SK-N-SH treated with all-trans-retinoic acid at 6 μM for 48 hours (cell line): ENCODE measurements at regions not wholly inside any gene's neighbourhood (a gene's known extent, or its start where the extent isn't known, plus 50 kb on each side); places are given as distances from the start of the nearest gene placed in this dataset.
A peak's percentile ranks its signal among the peaks of the same experiment; 100 is the strongest.

Experiments used
- ATAC-seq: fragments of 200-7000 bp; cut with Tn5 transposase; 3 replicates; pipeline ENCODE4 v1.9.1; 2020; ENCODE audit warnings: mild to moderate bottlenecking, moderate library complexity
- ARNTL ChIP-seq: fragments of 450-650 bp; formaldehyde crosslinking; IDR thresholded peaks from 2 replicates; pipeline ENCODE4 v1.5.0; 2020; ENCODE audit warnings: low read depth, mild to moderate bottlenecking, moderate library complexity, borderline replicate concordance
- BACH2 ChIP-seq: fragments of 250-450 bp; sonication (Bioruptor Pico); IDR thresholded peaks from 2 replicates; pipeline ENCODE4 v1.9.0; 2021; ENCODE audit warnings: mild to moderate bottlenecking, borderline replicate concordance
- CREB5 ChIP-seq: fragments of 250-450 bp; sonication (Bioruptor Pico); IDR thresholded peaks from 2 replicates; pipeline ENCODE4 v1.5.1; 2020; ENCODE audit warnings: low read depth, mild to moderate bottlenecking, moderate library complexity
- CSDC2 ChIP-seq: fragments of 250-450 bp; sonication (Bioruptor Pico); IDR thresholded peaks from 2 replicates; pipeline ENCODE4 v1.5.0; 2020; ENCODE audit warnings: mild to moderate bottlenecking, moderate library complexity
- CSRNP3 ChIP-seq: fragments of 250-450 bp; sonication (Bioruptor Pico); IDR thresholded peaks from 2 replicates; pipeline ENCODE4 v1.5.1; 2021; ENCODE audit warnings: mild to moderate bottlenecking, moderate library complexity
- ESRRG ChIP-seq: fragments of 250-450 bp; sonication (Bioruptor Pico); IDR thresholded peaks from 2 replicates; pipeline ENCODE4 v1.6.1; 2021; ENCODE audit warnings: mild to moderate bottlenecking
- GLIS3 ChIP-seq: fragments of 250-450 bp; sonication (Bioruptor Pico); IDR thresholded peaks from 2 replicates; pipeline ENCODE4 v1.5.0; 2020; ENCODE audit warnings: mild to moderate bottlenecking, moderate library complexity
- ISL1 ChIP-seq: fragments of 250-450 bp; sonication (Bioruptor Pico); IDR thresholded peaks from 2 replicates; pipeline ENCODE4 v2.1.2; 2022; ENCODE audit warnings: mild to moderate bottlenecking, moderate library complexity
- OSR1 ChIP-seq: fragments of 250-450 bp; sonication (Bioruptor Pico); IDR thresholded peaks from 2 replicates; pipeline ENCODE4 v1.8.0; 2022; ENCODE audit warnings: moderate library complexity, mild to moderate bottlenecking, inconsistent platforms
- PATZ1 ChIP-seq: fragments of 250-450 bp; sonication (Bioruptor Pico); IDR thresholded peaks from 2 replicates; pipeline ENCODE4 v1.8.0; 2020; ENCODE audit warnings: mild to moderate bottlenecking, moderate library complexity, borderline replicate concordance
- POU6F1 ChIP-seq: fragments of 250-450 bp; sonication (Bioruptor Pico); IDR thresholded peaks from 2 replicates; pipeline ENCODE4 v1.8.0; 2021; ENCODE audit warnings: low read depth, mild to moderate bottlenecking, moderate library complexity, borderline replicate concordance
- PPARA ChIP-seq: fragments of 250-450 bp; sonication (Bioruptor Pico); IDR thresholded peaks from 2 replicates; pipeline ENCODE4 v1.5.0; 2020; ENCODE audit warnings: mild to moderate bottlenecking, borderline replicate concordance
- RARB ChIP-seq: fragments of 250-450 bp; sonication (Bioruptor Pico); IDR thresholded peaks from 2 replicates; pipeline ENCODE4 v1.8.0; 2021; ENCODE audit warnings: mild to moderate bottlenecking, moderate library complexity
- SNAI2 ChIP-seq: fragments of 250-450 bp; sonication (Bioruptor Pico); IDR thresholded peaks from 2 replicates; pipeline ENCODE4 v1.5.0; 2020; ENCODE audit warnings: mild to moderate bottlenecking, moderate library complexity
- TCF4 ChIP-seq: fragments of 250-450 bp; sonication (Bioruptor Pico); IDR thresholded peaks from 2 replicates; pipeline ENCODE4 v1.8.0; 2021; ENCODE audit warnings: mild to moderate bottlenecking, moderate library complexity, borderline replicate concordance
- TOX ChIP-seq: fragments of 250-450 bp; sonication (Bioruptor Pico); IDR thresholded peaks from 2 replicates; pipeline ENCODE4 v1.8.0; 2021; ENCODE audit warnings: mild to moderate bottlenecking, moderate library complexity, borderline replicate concordance
- ZC3H10 ChIP-seq: fragments of 250-450 bp; sonication (Bioruptor Pico); IDR thresholded peaks from 2 replicates; pipeline ENCODE4 v1.5.1; 2021; ENCODE audit warnings: mild to moderate bottlenecking, moderate library complexity
- ZFP3 ChIP-seq: fragments of 250-450 bp; sonication (Bioruptor Pico); IDR thresholded peaks from 2 replicates; pipeline ENCODE4 v1.5.0; 2020; ENCODE audit warnings: mild to moderate bottlenecking, moderate library complexity
- ZFP30 ChIP-seq: fragments of 450-650 bp; formaldehyde crosslinking; IDR thresholded peaks from 2 replicates; pipeline ENCODE4 v1.5.0; 2022; ENCODE audit warnings: mild to moderate bottlenecking, moderate library complexity
- ZNF565 ChIP-seq: fragments of 450-650 bp; formaldehyde crosslinking; conservative IDR thresholded peaks from 2 replicates; pipeline ENCODE4 v1.5.0; 2020; ENCODE audit warnings: low read depth, mild to moderate bottlenecking, moderate library complexity
- ZNF8 ChIP-seq: fragments of 450-650 bp; formaldehyde crosslinking; IDR thresholded peaks from 2 replicates; pipeline ENCODE4 v1.5.0; 2020; ENCODE audit warnings: mild to moderate bottlenecking, moderate library complexity

- no peak for TF ChIP-seq CSDC2 (CRISPR knock-in tag)
- no peak for TF ChIP-seq CREB5 (CRISPR knock-in tag)
- TF ChIP-seq ZFP30: no peak
- TF ChIP-seq SNAI2: no peak
- no peak for TF ChIP-seq ZNF565 (CRISPR knock-in tag)
- no peak for TF ChIP-seq PPARA
- no peak for TF ChIP-seq CSRNP3 (CRISPR knock-in tag)
- no peak for TF ChIP-seq POU6F1 (CRISPR knock-in tag)
- no peak for TF ChIP-seq ZNF8 (CRISPR knock-in tag)
- no peak for TF ChIP-seq ARNTL (CRISPR knock-in tag)
- TF ChIP-seq TOX: no peak
- no peak for ATAC-seq
Observed at GRCh38 chr2:215854008-215854407, 159.3 kb downstream of the MREG start.

- TF ChIP-seq ZC3H10 (no peak), CSDC2 (CRISPR knock-in tag) (no peak), ISL1 (CRISPR knock-in tag) (no peak), TOX (no peak), ZNF8 (CRISPR knock-in tag) (no peak), RARB (CRISPR knock-in tag) (no peak), ESRRG (CRISPR knock-in tag) (no peak), ZNF565 (CRISPR knock-in tag) (no peak), PPARA (no peak), SNAI2 (no peak), PATZ1 (CRISPR knock-in tag) (no peak), ZFP3 (no peak), GLIS3 (CRISPR knock-in tag) (no peak), POU6F1 (CRISPR knock-in tag) (no peak)
- no peak for ATAC-seq
Observed at GRCh38 chr2:215851696-215852095, 161.7 kb downstream of the MREG start.

- no peak for TF ChIP-seq OSR1
- no peak for TF ChIP-seq TCF4 (CRISPR knock-in tag)
- TF ChIP-seq CSDC2 (CRISPR knock-in tag): no peak
- no peak for TF ChIP-seq BACH2 (CRISPR knock-in tag)
- TF ChIP-seq POU6F1 (CRISPR knock-in tag): no peak
- TF ChIP-seq RARB (CRISPR knock-in tag): no peak
- no peak for TF ChIP-seq ZNF565 (CRISPR knock-in tag)
- TF ChIP-seq CSRNP3 (CRISPR knock-in tag): no peak
- TF ChIP-seq, all 23 proteins: peak for 0
- ATAC-seq: peak; percentile 56
Observed at GRCh38 chr2:215851082-215851481, 162.3 kb downstream of the MREG start.
